ENCODE measurements at regions not wholly inside any gene's neighbourhood (a gene's known extent, or its start where the extent isn't known, plus 50 kb on each side); places are given as distances from the start of the nearest gene placed in this dataset.
"Not testable (repeated sequence)": the region's sequence is repeated elsewhere in the genome, so short reads cannot be mapped to it uniquely, and the experiment has no call there.

DNA sequence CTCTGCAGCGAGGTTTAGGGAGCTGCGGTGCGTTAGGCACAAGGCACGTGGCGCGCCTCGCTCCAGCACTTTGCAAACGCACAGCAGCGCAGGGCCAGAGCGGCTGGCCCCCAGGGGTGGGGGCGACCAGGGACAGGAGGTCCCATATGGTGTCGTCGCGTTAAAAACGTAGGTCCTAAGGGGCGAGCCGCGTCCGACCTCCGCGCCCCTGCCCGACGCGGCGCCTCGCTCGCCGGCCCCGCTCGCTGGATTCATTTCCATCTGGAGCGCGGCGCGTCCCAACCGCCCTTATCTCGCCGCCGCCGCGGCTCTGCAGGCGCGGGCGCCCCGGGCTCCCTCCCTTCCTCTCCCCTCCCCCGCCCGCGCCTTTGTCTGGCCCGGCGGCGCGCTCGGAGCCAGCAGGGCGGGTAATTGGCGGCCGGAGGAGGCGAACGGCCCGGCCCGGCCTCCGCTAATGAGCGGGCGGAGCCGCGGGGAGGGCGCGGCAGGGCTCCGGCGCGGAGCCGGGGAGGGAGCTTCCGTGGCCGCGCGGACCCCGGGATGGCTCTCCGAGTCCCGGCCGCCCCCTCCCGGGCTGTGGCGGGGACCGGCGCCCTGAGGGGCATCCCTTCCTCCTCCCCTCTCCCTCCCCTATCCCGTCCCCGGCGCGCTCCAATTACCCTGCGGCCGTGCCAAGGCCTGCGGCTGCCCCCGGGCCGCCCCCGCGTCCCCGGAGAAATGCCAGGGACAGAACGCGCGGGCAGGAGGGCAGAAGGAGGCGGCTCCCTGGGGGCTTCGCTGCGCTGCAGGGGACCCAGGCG, 409.0 kb downstream of the BCOR start:
- DNase-seq = peak; percentile 13

- peak; percentile 5 for DNase-seq
Measured at GRCh38 chrX:39689376-39690104, 408.2 kb downstream of the BCOR start.

- no peak for DNase-seq
Measured at GRCh38 chrX:39690541-39691415, 407.0 kb downstream of the BCOR start.

DNA sequence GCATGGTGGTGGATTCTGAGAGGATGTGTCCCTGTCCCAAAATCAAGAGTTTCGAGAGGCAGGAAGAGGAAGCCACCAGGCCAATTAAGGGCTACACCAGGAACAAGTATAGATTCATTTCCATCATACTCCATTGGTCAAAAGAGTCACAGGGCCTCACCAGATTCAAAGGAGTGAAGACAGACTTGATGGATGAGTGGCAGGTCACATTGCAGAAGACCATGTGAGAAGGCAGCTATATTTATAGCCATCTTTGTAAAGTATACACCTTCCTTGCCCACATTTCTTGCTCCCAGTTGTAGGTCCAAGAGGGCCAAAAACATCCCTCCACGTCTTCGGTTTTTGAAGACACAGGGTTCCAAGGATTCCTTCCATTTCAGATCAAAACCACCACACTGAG, 406.0 kb downstream of the BCOR start:
- DNase-seq = no peak

DNA sequence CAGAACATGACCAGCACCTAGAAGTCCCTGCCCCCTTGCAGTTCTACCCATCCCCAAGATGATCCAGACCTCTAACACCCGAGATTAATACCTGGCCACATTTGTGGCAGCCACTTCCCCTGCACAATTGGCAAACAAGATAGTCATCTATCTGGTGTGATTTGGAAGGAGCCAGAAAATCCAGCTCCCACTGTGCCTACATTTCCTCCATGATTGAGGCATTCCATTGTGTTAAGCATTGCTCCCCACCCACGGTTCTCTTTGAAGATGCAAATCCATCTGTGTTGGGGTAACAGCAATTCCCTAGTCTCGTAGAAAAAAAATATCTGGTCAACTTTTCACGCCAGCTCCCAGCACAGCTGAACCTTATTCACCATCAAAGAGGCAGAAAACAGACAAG, 405.0 kb downstream of the BCOR start:
- no peak for DNase-seq

DNA sequence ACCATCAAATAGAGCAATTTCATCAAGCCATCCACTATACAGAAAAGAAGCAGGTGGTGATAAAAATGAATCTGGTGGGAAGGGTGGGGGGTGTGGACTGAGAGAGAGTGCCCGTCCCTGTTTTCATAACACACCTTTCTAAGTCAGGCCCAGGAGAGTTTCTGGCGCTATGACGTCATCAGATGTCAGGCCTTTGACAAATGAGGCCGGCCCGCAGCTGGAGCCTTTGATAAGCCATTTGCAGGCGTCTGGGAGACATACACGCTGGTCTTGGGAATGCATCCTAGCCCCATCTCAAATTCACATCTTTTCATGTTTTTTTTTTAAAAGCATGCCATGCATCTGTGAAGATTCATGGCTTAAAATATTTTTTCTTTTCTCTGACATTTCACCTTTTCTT, 404.5 kb downstream of the BCOR start:
- DNase-seq = no peak

- not testable (repeated sequence) for DNase-seq
Measured at GRCh38 chrX:39702636-39703035, 395.1 kb downstream of the BCOR start.

GRCh38 chrX:39703307-39703706, 394.5 kb downstream of the BCOR start:
- no peak for DNase-seq

DNA sequence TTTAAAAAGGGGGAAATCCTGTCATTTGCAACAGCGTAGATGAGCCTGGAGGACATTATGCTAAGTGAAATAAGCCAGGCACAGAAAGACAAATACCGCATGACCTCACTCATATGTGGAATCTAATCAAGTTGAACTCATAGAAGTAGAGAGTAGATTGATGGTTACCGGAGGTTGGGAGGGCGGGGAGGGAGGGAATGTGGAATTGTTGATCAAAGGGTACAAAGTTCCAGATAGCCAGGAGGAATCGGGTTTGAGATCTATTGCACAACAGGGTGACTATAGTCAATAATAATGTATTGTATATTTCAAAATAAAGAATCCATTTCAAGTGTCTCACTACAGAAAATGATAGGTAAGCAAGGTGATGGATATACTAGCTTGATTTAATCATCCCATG, 393.2 kb downstream of the BCOR start:
- DNase-seq = no peak

DNA sequence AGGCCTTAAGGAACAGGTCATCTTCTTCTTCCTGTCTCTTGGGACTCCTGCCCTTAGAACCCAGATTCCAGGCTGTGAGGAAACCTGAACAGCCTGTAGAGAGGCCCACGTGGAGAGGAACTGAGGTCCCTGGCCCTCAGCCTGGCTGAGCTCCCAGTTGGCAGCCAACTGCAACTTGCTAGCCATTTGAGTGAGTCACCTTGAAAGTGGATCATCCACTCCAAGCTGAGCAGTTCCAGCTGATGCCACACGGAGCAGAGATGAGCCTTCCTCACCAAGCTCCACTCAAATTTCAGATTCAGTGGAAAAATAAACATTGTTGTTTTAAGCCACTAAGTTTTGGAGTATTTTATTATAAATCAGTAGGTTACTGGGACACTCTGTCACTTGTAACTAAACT, 392.5 kb downstream of the BCOR start:
- DNase-seq = peak; percentile 41

DNA sequence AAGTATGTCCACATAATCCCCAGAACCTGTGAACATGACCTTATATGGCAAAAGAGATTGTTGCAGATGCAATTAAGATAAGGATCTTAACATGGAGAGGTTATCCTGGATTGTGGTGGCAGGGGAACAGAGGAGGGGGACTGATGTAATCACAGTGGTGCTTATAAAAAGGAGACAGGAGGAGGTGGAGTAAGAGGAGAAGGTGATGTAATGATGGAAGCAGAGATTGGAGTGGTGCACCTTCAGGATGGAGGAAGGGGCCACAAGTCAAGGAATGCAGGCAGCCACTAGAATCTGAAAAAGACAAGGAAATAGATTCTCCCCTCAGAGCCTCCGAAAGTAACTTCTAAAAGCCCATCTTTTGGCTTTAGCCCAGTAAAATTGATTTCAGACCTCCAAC, 388.4 kb downstream of the BCOR start:
- DNase-seq = no peak

GRCh38 chrX:39709812-39710211, 387.9 kb downstream of the BCOR start:
- no peak for DNase-seq

GRCh38 chrX:39710776-39711175, 387.0 kb downstream of the BCOR start:
- DNase-seq = no peak

DNA sequence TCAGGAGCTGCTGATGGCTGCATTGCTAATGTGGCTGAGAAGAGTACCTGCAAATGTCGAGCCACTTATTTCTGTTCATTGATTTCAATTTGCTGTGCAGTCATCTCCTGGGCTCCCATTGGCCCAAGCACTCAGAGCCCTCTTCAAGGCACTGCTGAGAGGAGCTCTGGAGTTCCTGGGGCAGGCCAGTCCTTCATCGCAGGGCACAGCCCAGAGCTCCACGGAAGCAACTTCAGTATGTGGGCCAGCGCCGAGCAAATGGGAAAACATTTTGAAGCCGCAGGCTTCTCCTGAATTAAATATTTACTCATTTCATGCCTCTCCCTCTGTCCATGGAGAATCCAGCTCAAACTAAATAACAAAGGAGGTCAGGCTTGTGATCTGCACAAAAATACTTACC, 383.3 kb downstream of the BCOR start:
- no peak for DNase-seq

- DNase-seq = no peak
Measured at GRCh38 chrX:39716401-39716800, 381.4 kb downstream of the BCOR start.

GRCh38 chrX:39716802-39717540, 380.8 kb downstream of the BCOR start:
- DNase-seq = no peak

DNA sequence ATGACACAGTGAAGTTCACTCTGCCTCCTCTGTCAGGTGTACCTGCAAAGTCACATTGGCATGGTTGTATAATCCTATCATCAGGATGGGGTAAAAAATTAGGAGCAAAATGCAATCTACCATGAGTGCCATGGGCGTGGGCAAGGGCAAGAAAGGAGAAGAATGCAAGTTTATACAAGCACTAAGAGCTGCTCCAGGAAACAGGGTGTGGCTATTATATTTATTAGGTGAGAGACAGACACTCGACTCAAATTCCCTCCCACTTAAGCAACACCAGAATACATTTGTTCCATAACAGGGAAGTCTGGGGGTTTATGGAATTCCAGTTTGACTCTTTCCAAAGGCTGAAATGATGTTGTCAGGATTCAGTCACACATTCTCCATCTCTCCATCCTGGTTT, 378.8 kb downstream of the BCOR start:
- DNase-seq = no peak

- no peak for DNase-seq
Measured at GRCh38 chrX:39720945-39721344, 376.8 kb downstream of the BCOR start.

DNA sequence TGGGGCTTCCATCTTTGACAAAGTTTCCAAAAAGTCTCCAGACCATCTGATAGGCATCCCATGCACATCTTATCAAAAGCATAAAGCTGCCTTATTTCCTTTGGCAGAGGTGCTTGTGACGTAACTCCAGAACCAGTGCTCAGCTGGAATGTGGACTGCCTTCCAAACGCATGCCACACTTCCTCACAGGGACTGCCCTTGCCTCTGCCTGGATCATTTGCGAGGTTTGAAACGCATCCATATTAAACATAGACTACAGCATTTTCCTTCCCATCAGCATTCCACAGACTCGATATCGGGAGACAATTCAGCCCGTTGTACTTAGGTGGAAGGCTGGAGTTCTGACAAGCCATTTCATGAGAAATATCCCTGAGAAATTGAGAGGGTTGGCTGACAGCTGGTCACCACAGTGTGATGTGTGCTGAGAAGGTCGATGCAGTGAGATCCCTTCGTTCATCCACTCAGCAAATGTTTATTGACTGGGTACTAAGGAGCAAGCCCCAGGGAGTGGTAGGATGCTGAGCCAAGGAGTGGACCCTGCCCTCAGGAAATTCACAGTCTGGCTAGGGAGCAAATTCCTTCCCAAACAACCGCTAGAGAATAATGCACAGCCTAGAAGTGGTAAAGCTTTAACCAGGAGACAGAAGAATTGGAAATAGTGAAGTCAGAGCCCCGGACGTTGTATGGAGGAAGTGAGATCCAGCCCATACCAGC, 376.0 kb downstream of the BCOR start:
- no peak for DNase-seq

- DNase-seq = no peak
Measured at GRCh38 chrX:39724544-39724943, 373.2 kb downstream of the BCOR start.

DNA sequence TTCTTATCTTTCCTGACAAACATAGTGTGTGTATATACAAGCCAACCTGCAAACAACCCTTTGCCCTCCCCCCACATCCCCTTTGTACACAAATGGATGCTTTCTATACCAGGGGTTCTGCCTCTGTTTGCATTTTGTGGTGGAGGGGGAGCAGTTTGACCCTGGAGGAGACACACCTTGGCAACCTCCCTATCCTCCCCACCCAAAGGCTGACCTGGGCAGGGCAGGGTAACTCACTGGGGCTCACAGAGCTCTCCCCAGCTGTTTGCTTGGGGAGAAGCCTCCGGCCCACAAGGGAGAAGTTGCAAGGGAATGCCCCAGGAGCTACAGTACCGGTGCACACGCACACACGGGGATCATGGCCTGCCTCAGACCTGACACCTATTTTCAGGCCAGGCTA, 372.6 kb downstream of the BCOR start:
- no peak for DNase-seq
